LNCAP (cell line): ENCODE measurements at regions not wholly inside any gene's neighbourhood (a gene's known extent, or its start where the extent isn't known, plus 50 kb on each side); places are given as distances from the start of the nearest gene placed in this dataset.

Experiments used
- TF ChIP-seq, protein P1 (sequence below): fragments of 450-650 bp; IDR thresholded peaks from 2 replicates; pipeline ENCODE4 v1.5.1; 2017; ENCODE audit warnings: mild to moderate bottlenecking

DNA sequence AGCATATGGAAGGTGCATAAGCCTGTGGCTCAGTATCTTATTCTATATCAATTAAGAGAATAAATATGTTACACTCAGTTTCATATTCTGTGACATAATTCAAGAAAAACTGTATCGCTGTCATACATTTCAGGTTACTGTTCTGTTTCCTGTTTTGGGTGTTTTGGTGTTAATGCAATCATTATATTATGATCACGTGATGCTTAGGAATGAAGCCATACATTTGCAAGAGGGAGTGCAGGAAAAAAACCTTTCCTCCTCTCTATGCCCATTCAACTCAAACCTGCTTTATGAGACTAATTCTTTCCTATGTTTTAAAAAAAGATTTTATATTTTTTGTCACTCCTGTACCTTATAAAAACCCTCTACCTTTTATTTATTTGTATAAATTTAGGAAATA lies 120.8 kb upstream of the DDX18 start:
- TF ChIP-seq, protein P1, sequence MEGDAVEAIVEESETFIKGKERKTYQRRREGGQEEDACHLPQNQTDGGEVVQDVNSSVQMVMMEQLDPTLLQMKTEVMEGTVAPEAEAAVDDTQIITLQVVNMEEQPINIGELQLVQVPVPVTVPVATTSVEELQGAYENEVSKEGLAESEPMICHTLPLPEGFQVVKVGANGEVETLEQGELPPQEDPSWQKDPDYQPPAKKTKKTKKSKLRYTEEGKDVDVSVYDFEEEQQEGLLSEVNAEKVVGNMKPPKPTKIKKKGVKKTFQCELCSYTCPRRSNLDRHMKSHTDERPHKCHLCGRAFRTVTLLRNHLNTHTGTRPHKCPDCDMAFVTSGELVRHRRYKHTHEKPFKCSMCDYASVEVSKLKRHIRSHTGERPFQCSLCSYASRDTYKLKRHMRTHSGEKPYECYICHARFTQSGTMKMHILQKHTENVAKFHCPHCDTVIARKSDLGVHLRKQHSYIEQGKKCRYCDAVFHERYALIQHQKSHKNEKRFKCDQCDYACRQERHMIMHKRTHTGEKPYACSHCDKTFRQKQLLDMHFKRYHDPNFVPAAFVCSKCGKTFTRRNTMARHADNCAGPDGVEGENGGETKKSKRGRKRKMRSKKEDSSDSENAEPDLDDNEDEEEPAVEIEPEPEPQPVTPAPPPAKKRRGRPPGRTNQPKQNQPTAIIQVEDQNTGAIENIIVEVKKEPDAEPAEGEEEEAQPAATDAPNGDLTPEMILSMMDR, result no peak

DNA sequence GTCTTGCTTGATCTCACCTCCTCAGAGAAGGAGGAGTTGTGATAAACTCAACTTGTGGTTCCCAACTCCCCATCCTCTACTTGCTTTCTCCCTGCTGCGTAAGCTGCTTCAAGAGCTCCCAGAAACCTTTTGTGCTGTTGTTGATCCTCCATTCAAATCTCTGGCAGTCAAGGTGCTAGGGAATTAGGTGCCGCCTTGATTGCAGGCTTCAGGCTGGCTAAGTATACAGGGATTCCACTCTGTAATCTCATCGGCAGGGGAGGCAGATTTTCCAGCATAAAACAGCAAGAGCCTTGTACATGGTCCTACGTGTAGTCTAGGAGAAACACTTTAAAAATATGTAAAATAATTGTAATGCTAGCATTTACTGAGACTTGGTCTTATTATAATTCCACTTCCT lies 116.2 kb upstream of the DDX18 start:
- TF ChIP-seq, protein P1, result no peak

DNA sequence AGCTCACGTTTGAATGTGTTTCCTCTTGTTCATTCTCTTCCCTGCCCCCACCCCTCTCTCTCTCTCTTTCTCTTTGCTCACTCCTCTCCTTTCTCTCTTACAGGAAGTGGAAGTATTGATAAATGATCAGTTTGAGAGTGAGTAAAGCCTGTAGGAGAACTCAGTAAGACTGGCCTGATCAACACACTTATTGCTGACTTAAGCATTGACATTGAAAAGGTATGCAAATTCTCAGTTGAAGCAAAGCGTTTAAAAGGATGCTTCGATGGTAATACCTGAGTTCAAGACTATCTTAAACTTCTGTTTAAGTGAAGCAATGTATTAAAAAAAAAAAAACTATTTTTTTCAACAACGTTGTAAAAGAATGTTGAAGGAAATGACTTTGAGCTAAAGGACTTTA lies 115.7 kb upstream of the DDX18 start:
- TF ChIP-seq, protein P1, result no peak

DNA sequence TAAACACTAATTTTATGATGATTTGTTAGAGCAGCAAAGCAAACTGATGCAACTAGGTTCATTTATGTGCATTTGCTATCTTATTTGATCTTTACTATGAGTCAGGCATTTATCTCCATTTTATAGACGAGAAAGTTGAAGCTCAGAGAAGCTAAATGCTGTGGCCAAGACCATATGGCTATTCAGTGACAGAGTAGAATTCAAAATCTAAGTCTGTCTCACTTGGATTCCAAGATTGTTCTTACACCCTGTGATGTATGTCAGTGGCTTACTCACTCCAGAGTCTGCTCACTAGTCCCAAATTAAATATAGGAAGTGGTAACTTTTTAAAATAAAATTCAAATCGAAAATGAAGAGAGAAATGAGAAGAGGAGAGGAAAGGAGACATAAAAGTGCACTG lies 114.0 kb upstream of the DDX18 start:
- TF ChIP-seq, protein P1, result no peak

DNA sequence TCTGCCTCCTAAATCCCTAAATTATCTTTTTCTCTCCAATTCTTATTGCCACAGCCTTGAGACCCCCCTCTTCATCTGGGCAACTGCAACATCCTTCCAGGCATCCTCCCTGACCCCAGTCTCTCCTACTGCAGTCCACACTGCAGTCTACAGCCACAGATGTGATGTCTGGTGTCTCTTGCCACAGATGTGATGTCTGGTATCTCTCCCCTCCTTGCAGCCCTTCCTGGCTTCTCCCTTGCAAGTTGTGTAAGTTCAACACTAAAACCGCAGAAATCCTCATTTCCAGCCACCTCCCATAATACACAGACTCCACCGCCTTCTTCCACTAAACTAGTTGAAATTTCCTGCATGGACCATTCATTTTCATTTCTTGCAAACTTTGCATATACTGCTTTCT lies 113.1 kb upstream of the DDX18 start:
- TF ChIP-seq, protein P1, result no peak

DNA sequence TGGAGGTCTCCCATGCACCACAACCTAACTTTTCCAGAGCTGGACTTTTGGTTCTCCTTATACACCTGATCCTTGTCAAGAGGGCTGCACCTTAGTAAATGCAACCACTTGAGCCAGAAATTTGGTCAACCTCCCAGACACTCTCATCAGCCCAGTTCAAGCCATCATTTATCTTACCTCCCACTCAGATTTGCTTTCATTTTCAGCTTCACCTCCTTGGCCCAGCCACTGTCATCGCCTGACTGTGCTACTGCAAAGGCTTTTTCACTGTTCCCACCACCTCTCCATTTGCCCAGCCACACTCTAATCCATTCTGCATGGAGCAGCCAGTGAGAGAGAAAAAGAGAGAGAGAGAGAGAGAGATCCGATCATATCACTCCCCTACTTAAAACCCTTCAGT lies 112.4 kb upstream of the DDX18 start:
- TF ChIP-seq, protein P1, result no peak

DNA sequence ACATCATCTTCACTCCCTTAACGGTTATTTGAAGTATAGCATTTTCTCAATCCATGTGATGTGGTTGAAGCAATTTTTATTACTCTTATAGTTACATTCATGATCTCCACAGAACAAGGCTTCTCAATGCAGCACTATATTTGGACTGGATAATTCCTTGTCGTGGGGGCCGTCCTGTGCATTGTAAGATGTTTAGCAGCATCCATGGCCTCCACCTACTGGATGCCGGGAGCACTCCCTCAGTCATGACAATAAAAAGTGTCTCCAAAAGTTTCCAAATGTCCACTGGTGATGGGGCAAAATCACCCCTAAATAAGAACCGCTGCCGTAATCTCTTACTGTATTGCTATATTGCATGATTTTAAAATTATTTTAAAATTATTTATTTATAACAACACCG lies 110.6 kb upstream of the DDX18 start:
- TF ChIP-seq, protein P1, result no peak

DNA sequence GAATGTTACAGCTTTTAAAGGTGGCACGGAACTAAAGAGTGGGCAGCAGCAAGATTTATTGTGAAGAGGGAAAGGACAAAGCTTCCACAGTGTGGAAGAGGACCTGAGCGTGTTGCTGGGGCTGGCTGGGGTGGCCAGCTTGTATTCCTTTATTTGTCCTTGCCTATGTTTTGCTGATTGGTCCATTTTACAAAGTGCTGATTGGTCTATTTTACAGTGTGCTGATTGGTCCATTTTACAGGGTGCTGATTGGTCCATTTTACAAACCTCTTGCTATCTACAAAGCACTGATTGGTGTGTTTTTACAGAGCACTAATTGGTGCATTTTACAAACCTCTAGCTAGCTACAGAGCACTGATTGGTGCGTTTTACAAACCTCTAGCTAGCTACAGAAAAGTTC lies 109.7 kb upstream of the DDX18 start:
- TF ChIP-seq, protein P1, result no peak
